Suprapubic skin (tissue), 4 donors: ENCODE measurements at regions not wholly inside any gene's neighbourhood (a gene's known extent, or its start where the extent isn't known, plus 50 kb on each side); places are given as distances from the start of the nearest gene placed in this dataset.

ENCODE experiments used
- DNase-seq, 2 donors: peaks; one replicate each; pipeline ENCODE4 v3.0.0-alpha.2; 2019; ENCODE audit warnings: low spot score in 2 of 2
- H3K27ac ChIP-seq: fragments of 200-600 bp; sonication (generic); one replicate; pipeline ENCODE4 v1.5.1; 2019
- H3K27me3 ChIP-seq: fragments of 200-600 bp; sonication (generic); one replicate; pipeline ENCODE4 v1.5.1; 2019
- H3K36me3 ChIP-seq: fragments of 200-600 bp; sonication (generic); one replicate; pipeline ENCODE4 v1.5.1; 2019
- H3K4me1 ChIP-seq: fragments of 200-600 bp; sonication (generic); one replicate; pipeline ENCODE4 v1.5.1; 2019
- H3K4me3 ChIP-seq: fragments of 200-600 bp; sonication (generic); one replicate; pipeline ENCODE4 v1.5.1; 2019; ENCODE audit warnings: mild to moderate bottlenecking
- H3K9me3 ChIP-seq: fragments of 200-600 bp; sonication (generic); one replicate; pipeline ENCODE4 v1.5.1; 2019
- CTCF ChIP-seq, 2 donors: fragments of 200-600 bp in 1 of 2; fragments of 450-650 bp in 1 of 2; sonication (generic) in 1 of 2; IDR thresholded peaks; one replicate each; pipeline ENCODE4 v1.5.1; 2016 to 2019; ENCODE audit warnings: antibody characterized with exemption in 2 of 2, mild to moderate bottlenecking in 1 of 2, moderate library complexity in 1 of 2
- EP300 ChIP-seq: sonication (generic); formaldehyde crosslinking; IDR thresholded peaks from one replicate; pipeline ENCODE4 v1.6.1; 2017; ENCODE audit warnings: antibody characterized with exemption
- POLR2A ChIP-seq, 2 donors: fragments of 450-650 bp; IDR thresholded peaks; one replicate each; pipeline ENCODE4 v1.6.1; 2017; ENCODE audit warnings: antibody characterized with exemption in 2 of 2, mild to moderate bottlenecking in 2 of 2, moderate library complexity in 2 of 2
- POLR2AphosphoS5 ChIP-seq, 3 donors: sonication (generic); formaldehyde crosslinking; IDR thresholded peaks; one replicate each; pipeline ENCODE4 v1.6.1; 2017; ENCODE audit warnings: antibody characterized with exemption in 3 of 3
- WGBS: methylation state at CpG from one replicate; pipeline ENCODE4 v1.1.5; 2018; 5-methylcytosine and 5-hydroxymethylcytosine counted together

GRCh38 chr17:13977837-13978236 lies 91.5 kb upstream of the COX10 start:
- no peaks in the 10 kb centered on the region for H3K36me3 ChIP-seq
- no peak overlapping the region for H3K4me3 ChIP-seq
- H3K27me3 ChIP-seq, result no peaks in the 10 kb centered on the region
- H3K27ac ChIP-seq, result no peak overlapping the region
- TF ChIP-seq EP300 (no peak), CTCF (IDR thresholded peaks at IDR 0.05) (no peak), POLR2A (IDR thresholded peaks at IDR 0.05) (no peak), POLR2AphosphoS5 (IDR thresholded peaks at IDR 0.05) (no peak)
- 84% methylated on average over 1 of the region's 1 CpG for WGBS
- no peak for DNase-seq
- H3K4me1 ChIP-seq, result no peaks in the 10 kb centered on the region
- no peaks in the 10 kb centered on the region for H3K9me3 ChIP-seq

- H3K9me3 ChIP-seq, result no peaks in the 10 kb centered on the region
- H3K27me3 ChIP-seq, result no peaks in the 10 kb centered on the region
- no peaks in the 10 kb centered on the region for H3K4me1 ChIP-seq
- H3K4me3 ChIP-seq, result no peak overlapping the region
- WGBS, result 97% methylated on average over 1 of the region's 1 CpG
- H3K36me3 ChIP-seq, result no peaks in the 10 kb centered on the region
- H3K27ac ChIP-seq, result no peak overlapping the region
- TF ChIP-seq EP300, result no peak
- DNase-seq, result no peak
Observed at GRCh38 chr17:13978478-13978877, 90.8 kb upstream of the COX10 start.

- H3K4me3 ChIP-seq, result no peak overlapping the region
- DNase-seq, result no peak
- 42% methylated on average over 3 of the region's 3 CpGs for WGBS
- H3K4me1 ChIP-seq, result no peaks in the 10 kb centered on the region
- H3K36me3 ChIP-seq, result no peaks in the 10 kb centered on the region
- TF ChIP-seq POLR2A (IDR thresholded peaks at IDR 0.05), result no peak
- TF ChIP-seq CTCF (IDR thresholded peaks at IDR 0.05), result no peak
- no peak for TF ChIP-seq EP300
- TF ChIP-seq POLR2AphosphoS5 (IDR thresholded peaks at IDR 0.05), result no peak
- H3K27ac ChIP-seq, result no peak overlapping the region
- H3K9me3 ChIP-seq, result no peaks in the 10 kb centered on the region
- H3K27me3 ChIP-seq, result no peaks in the 10 kb centered on the region
Observed at GRCh38 chr17:13981881-13982280, 87.4 kb upstream of the COX10 start.

GRCh38 chr17:13984956-13985355 lies 84.3 kb upstream of the COX10 start:
- no peaks in the 10 kb centered on the region for H3K36me3 ChIP-seq
- TF ChIP-seq POLR2AphosphoS5 (IDR thresholded peaks at IDR 0.05) (no peak), EP300 (no peak), CTCF (IDR thresholded peaks at IDR 0.05) (no peak), POLR2A (IDR thresholded peaks at IDR 0.05) (no peak)
- no peaks in the 10 kb centered on the region for H3K9me3 ChIP-seq
- no peaks in the 10 kb centered on the region for H3K4me1 ChIP-seq
- H3K4me3 ChIP-seq, result no peak overlapping the region
- H3K27me3 ChIP-seq, result no peaks in the 10 kb centered on the region
- DNase-seq, result no peak
- WGBS, result 50% methylated on average over 6 of the region's 6 CpGs
- H3K27ac ChIP-seq, result no peak overlapping the region

- Histone ChIP-seq H3K27ac (no peak overlapping the region), H3K36me3 (no peaks in the 10 kb centered on the region), H3K4me1 (no peaks in the 10 kb centered on the region), H3K9me3 (no peaks in the 10 kb centered on the region), H3K4me3 (no peak overlapping the region), H3K27me3 (no peaks in the 10 kb centered on the region)
- TF ChIP-seq EP300 (no peak), POLR2A (IDR thresholded peaks at IDR 0.05) (no peak)
- 68% methylated on average over 4 of the region's 4 CpGs for WGBS
- DNase-seq, result no peak
Observed at GRCh38 chr17:13986855-13987254, 82.4 kb upstream of the COX10 start.

DNA sequence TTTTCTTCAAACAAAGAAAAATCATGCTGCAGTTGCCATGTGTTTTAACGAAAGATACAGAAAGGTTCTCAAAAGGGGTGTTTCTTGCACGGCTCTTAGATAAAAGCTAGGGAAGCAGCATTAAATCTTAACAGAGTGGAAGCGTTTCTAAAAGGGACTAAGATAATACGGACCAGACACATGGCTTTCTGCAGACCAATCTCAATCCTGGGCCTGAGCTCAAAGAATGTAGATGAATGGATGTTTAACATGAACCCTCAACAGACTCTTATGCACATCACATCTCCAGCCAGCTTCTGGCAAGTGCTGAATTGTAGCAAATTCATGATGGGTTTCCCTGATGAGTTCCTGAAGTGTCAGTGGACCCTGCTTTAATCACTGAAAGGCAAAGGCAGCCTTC lies 80.2 kb upstream of the COX10 start:
- H3K9me3 ChIP-seq, result no peaks in the 10 kb centered on the region
- DNase-seq, result no peak
- no peak overlapping the region for H3K27ac ChIP-seq
- WGBS, result 86% methylated on average over 4 of the region's 4 CpGs
- no peaks in the 10 kb centered on the region for H3K27me3 ChIP-seq
- no peak for TF ChIP-seq POLR2AphosphoS5 (IDR thresholded peaks at IDR 0.05)
- TF ChIP-seq POLR2A (IDR thresholded peaks at IDR 0.05), result no peak
- TF ChIP-seq CTCF (IDR thresholded peaks at IDR 0.05), result no peak
- TF ChIP-seq EP300, result no peak
- H3K36me3 ChIP-seq, result no peaks in the 10 kb centered on the region
- H3K4me1 ChIP-seq, result no peaks in the 10 kb centered on the region
- no peak overlapping the region for H3K4me3 ChIP-seq
